GM13977 (cell line): ENCODE measurements at regions not wholly inside any gene's neighbourhood (a gene's known extent, or its start where the extent isn't known, plus 50 kb on each side); places are given as distances from the start of the nearest gene placed in this dataset.

Source experiments
- DNase-seq: peaks from one replicate; pipeline ENCODE4 v3.0.0; 2012; ENCODE audit warnings: low spot score
- CTCF ChIP-seq: IDR thresholded peaks from 2 replicates; pipeline ENCODE4 v1.5.1; 2012; ENCODE audit warnings: mild to moderate bottlenecking, control low read depth; ENCODE audit not compliant: insufficient read depth; ENCODE audit errors: extremely low read depth, missing control alignments
- in situ Hi-C: fragments of 300-500 bp; cut with MboI; formaldehyde crosslinking; loops from one replicate; pipeline ENCODE4 v1.12.0; 2022; ENCODE audit warnings: low sequenced_read_pairs, low pct_unique_long_range_greater_than_20kb, mixed read lengths, inconsistent platforms; ENCODE audit not compliant: unreplicated experiment

- DNase-seq = no peak
- no peak for TF ChIP-seq CTCF
- in situ Hi-C loops = no loop called here
These were observed 348.9 kb downstream of the NDFIP2 start for GRCh38 chr13:79829880-79830279.

GRCh38 chr13:79825959-79826358, 345.0 kb downstream of the NDFIP2 start:
- no peak for TF ChIP-seq CTCF
- no peak for DNase-seq
- in situ Hi-C loops = no loop called here

GRCh38 chr13:79815041-79815440, 334.1 kb downstream of the NDFIP2 start:
- no peak for TF ChIP-seq CTCF
- in situ Hi-C loops = no loop called here
- no peak for DNase-seq

- TF ChIP-seq CTCF = no peak
- DNase-seq = peak; percentile 36
- in situ Hi-C loops = no loop called here
These were observed 331.3 kb downstream of the NDFIP2 start for GRCh38 chr13:79812070-79812850.

GRCh38 chr13:79811170-79811569, 330.2 kb downstream of the NDFIP2 start:
- no peak for DNase-seq
- TF ChIP-seq CTCF = no peak
- in situ Hi-C loops = no loop called here

GRCh38 chr13:79810669-79811068, 329.7 kb downstream of the NDFIP2 start:
- in situ Hi-C loops = no loop called here
- TF ChIP-seq CTCF = no peak
- DNase-seq = no peak
